Ishikawa (cell line): ENCODE measurements at regions not wholly inside any gene's neighbourhood (a gene's known extent, or its start where the extent isn't known, plus 50 kb on each side); places are given as distances from the start of the nearest gene placed in this dataset.

Experiments used
- EP300 ChIP-seq: IDR thresholded peaks from 2 replicates; pipeline ENCODE4 v1.6.1; 2012; ENCODE audit warnings: borderline replicate concordance
- REST ChIP-seq: IDR thresholded peaks from 2 replicates; pipeline ENCODE4 v1.6.1; 2012; ENCODE audit warnings: low read depth, mild to moderate bottlenecking
- TEAD4 ChIP-seq: IDR thresholded peaks from 2 replicates; pipeline ENCODE4 v1.6.1; 2012
- USF1 ChIP-seq: IDR thresholded peaks from 2 replicates; pipeline ENCODE4 v1.6.1; 2012
- YY1 ChIP-seq: IDR thresholded peaks from 2 replicates; pipeline ENCODE4 v1.6.1; 2012; ENCODE audit warnings: low read depth
- ZBTB7A ChIP-seq: IDR thresholded peaks from 2 replicates; pipeline ENCODE4 v1.6.1; 2012; ENCODE audit warnings: low read depth

- TF ChIP-seq EP300 (no peak), ZBTB7A (no peak), TEAD4 (no peak), REST (no peak), USF1 (no peak), YY1 (no peak)
These were observed 260.0 kb downstream of the ERMARD start for GRCh38 chr6:170011204-170012036.
